NCI-H1048 (cell line): ENCODE measurements at regions not wholly inside any gene's neighbourhood (a gene's known extent, or its start where the extent isn't known, plus 50 kb on each side); places are given as distances from the start of the nearest gene placed in this dataset.

Source experiments
- DNase-seq: peaks from one replicate; lab custom pipeline; 2025; lab: John Stamatoyannopoulos, UW

GRCh38 chr5:124463851-124464250, 282.6 kb downstream of the ZNF608 start:
- DNase-seq = no peak

- DNase-seq = no peak
Measured at GRCh38 chr5:124462751-124463150, 283.7 kb downstream of the ZNF608 start.

DNA sequence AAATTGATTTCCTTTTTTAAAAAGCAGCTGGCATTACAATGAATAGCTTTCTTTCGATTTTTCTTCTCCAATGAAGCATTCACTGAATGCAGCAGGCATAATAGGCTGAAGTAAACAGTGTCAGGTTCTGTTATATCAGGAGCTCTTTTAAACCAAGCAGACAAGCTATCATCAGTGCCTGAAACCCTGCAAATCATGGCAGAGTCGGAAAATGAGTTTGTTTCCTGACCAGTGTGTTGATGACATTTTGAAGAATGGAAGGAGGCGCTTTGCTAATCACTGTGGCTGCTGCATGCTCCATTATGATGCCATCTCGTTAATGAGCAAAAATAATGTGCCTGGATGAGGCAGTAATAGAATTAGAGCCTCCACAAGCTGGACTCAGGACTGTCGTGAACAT, 284.5 kb downstream of the ZNF608 start:
- DNase-seq = no peak

GRCh38 chr5:124461157-124461556, 285.3 kb downstream of the ZNF608 start:
- no peak for DNase-seq

DNA sequence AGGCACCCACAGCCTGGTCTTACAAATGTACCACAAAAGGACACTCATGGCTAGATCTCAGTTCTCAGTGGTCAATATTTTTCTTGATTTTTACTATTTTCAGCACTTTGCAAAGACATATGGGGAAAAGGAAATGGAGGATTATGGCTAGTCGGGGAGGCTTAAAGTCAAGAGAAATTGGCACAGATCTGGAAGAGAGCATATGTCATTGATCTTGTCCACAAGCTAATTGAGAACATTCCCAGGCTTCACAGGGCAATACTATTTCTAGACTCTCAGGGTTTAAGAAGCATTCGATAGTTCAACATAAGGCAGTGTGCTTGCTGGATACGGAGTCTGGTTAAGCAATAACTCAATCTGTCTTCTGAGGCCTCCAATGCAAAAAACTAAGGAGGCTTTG, 285.8 kb downstream of the ZNF608 start:
- DNase-seq = no peak

- DNase-seq = no peak
Measured at GRCh38 chr5:124459984-124460383, 286.5 kb downstream of the ZNF608 start.

- no peak for DNase-seq
Measured at GRCh38 chr5:124457901-124458300, 288.5 kb downstream of the ZNF608 start.

GRCh38 chr5:124457101-124457500, 289.3 kb downstream of the ZNF608 start:
- no peak for DNase-seq

- DNase-seq = no peak
Measured at GRCh38 chr5:124456249-124456648, 290.2 kb downstream of the ZNF608 start.

DNA sequence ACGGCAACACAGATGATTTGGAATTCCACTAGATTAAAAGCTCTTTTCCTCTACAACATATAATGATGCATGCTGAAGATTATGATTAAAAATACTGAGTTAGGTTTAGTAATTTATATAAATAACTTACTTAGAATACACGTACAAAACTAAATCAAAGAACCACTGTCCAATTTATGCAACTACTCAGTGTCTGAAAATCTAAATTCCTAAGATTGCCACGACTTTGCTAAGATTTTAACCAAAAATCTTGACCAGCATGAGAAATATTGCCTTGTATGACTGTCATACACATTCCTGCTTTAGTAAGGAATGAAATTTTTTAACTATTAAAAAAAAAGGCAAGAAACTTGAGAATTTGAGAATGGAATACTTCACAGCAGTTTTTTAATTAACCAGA, 292.4 kb downstream of the ZNF608 start:
- no peak for DNase-seq

GRCh38 chr5:124453221-124454051, 293.0 kb downstream of the ZNF608 start:
- no peak for DNase-seq

DNA sequence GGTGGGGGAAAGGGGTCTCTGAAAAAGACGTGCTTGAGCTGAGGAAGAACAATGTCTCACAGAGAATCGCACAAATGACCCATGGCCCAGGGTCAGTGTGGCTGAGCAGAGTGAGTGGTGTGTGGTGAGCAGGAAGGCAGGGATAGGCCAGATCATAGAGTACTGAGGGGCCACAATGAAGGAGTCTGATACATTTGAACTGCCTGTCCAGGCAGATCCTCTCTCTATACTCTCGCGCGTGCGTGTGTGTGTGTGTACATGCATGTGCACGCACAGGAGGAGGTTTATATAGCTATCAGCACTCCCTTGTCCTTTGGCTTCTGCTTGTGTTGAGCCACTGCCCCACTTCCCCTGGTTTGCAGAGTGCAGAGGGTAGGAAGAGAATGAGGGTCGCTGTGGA, 294.0 kb downstream of the ZNF608 start:
- DNase-seq = no peak

DNA sequence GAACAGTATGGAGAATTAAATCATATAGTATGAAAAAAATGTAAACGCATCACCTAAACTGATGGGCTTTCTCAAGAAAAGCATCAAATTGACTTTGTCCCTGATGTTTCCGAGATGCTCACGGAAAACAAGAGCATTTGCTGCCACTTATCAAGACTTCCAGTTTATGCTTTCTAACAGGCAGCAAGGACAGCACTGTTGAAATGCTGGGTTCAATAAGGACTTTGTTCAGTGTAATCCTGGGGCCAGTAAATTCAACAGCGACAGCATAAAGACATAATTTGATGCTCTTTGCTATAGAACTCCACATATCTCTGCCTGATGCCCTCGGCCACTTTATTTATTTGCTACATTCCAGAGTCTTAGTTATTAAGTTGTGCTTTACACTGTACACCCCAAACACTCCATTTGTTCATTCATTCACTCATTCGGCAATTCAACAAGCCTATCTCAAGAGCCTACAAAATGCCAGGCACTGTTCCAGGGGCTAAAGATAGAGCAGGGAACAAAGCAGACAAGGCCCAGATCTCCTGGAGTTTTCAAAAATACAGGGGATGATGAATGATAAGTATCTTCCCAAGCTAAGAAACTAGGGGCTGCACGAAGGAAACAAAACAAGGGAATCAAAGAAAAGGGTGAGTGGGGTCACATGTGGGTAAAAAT, 294.6 kb downstream of the ZNF608 start:
- DNase-seq = no peak

GRCh38 chr5:124446120-124446519, 300.3 kb downstream of the ZNF608 start:
- no peak for DNase-seq

GRCh38 chr5:124445070-124445619, 301.3 kb downstream of the ZNF608 start:
- no peak for DNase-seq

DNA sequence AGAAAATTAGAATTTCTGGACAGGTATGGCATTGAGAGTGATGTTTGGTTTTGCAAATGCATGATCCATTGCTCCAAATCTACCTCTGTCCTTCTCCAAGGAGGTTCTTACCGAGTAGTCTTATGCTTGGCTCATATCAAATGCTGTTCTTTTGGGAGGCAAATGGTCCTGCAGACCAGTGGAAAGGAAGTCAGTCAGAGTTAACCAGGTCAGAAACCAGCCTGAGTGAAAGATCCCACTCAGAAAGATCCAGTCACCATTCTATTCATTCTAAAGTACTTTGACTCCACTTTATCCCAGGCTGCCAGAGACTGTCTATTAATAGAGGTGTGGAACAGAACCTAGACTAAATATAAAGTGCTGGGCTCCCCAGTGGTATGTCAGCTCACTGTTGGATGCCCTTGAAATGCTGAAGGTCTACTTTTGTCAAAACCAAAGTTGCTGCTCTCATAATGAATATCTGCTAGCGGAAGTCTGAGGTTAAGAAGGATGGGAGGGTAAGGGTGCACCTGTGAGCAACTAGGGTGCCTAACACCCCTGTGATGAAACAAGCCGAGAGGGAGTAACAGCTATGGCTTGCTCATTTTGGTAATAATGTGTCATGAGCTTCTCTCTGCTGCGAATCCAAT, 302.2 kb downstream of the ZNF608 start:
- no peak for DNase-seq

DNA sequence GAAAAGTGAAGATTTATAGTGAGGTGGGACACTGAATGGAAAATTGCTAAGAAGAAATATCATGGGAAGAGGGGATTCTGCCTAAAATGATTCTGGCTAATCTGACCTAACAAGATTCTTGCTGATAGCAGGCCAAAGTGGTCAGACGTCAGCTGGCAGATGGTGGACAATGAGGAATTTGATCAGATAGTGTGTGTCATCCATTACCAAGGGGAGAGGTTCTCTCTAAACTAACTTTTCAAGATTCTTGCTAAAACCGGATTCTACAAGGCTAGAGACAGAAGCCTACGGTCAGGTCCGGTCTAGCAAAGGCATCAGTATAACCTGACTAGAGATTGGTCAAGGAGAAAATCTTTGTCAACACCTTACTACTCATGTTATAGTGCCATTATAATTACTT, 306.0 kb downstream of the ZNF608 start:
- no peak for DNase-seq

- no peak for DNase-seq
Measured at GRCh38 chr5:124439609-124440008, 306.8 kb downstream of the ZNF608 start.

DNA sequence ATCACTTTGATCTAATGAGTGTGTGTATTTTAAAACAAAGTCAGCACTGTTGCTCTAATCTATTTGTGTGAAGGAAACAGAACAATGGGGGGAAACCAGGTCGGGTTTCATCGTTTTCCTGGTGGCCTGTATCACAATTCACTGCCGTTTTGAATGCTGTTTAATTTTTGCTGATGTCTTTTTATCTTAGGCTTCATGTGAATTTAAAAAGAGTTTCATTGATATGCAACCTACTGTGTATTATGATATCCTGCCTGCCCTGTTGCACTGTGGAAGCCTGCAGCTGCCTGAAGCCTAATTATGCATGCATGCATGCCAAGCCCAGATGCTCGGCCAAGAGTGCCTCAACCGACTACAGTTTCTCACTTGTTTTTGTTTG, 307.5 kb downstream of the ZNF608 start:
- DNase-seq = no peak

DNA sequence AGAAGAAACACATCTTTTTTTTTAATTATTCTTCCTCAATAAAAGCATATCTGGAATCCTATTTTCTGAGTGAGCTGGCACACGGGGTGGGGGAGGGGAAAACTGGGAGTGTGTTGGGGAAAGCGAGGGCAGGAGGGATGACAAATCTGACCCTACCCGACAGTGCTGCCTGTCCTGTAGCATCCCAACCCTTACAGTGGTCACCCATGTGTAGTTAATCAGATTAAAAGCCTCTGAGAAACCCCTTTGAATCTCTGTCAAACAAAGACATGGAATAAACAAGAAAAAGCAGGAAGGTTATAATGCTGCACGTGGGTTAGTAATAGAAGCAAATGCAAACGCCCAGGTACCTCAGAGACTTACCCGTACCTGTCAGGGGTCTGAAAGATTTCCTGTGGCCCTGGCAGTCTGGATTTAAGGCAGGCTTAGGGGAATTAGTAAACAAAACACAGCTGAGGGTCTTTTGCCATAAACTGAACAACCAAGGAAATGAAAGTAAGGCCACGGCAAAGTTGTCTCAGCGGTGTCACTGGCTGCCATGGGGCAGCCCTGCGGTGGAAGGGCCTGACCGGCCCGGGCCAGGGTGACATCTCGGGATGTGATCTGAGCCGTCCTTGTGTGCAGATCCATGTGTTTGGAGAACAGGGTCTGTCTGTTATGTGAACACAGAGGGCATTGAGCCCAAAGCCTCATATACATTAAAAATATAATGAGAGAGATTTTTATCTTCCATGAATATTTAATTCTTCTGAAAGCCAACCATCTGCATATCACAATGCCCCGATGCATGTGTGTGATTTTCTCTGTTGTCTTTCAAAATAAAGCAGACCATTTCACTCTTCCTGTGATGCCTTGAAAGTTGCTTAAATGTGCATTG, 308.2 kb downstream of the ZNF608 start:
- no peak for DNase-seq

DNA sequence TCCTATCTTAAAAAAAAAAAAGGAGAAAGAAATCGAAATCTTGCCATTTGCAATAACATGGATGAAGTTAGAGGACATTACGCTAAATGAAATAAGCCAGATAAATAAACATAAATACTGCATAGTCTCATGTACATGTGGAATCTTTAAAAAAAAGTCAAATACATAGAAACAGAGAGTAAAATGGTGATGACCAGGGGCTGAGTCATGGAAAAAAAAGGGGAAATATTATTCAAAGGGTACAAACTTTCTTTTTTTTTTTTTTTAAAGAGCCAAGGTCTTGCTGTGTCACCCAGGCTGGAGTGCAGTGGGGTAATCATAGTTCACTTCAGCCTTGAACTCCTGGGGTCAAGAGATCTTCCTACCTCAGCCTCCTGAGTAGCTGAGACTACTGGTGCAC, 310.1 kb downstream of the ZNF608 start:
- DNase-seq = no peak

DNA sequence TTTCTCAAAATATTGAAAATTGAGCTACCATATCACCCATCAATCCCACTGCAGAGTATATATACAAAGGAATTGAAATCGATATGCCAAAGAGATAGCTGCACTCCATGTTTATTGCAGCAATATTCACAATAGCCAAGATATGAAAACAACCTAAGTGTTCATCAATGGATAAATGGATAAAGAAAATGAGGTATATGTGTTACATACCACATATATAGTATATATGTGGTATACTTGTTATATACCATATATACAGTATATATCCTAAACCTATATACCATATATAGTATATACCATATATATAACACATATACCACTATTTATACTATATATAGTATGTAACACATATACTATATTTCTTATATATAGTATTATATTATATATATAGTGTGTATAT, 313.3 kb downstream of the ZNF608 start:
- DNase-seq = no peak
